ENCODE measurements at regions not wholly inside any gene's neighbourhood (a gene's known extent, or its start where the extent isn't known, plus 50 kb on each side); places are given as distances from the start of the nearest gene placed in this dataset.

DNA sequence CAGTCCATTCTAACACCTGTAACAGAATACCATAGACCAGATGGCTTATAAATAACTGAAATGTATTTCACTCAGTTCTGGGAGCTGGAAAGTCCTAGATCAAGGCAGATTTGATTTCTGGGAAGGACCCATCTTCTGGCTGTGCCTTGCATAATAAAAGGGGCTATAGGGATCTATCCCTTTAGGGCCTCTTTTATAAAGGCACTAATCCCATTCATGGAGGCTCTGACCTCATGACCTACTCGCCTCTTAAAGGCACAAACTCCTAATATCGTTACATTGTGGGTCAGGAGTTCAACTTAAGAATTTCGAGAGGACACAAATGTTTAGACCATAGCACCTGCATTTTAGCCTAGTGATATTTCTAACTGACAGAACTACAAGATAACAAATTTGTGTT is 619.0 kb downstream of the CDH18 start:
- no peak for DNase-seq (ENCODE audit: low spot score)

DNA sequence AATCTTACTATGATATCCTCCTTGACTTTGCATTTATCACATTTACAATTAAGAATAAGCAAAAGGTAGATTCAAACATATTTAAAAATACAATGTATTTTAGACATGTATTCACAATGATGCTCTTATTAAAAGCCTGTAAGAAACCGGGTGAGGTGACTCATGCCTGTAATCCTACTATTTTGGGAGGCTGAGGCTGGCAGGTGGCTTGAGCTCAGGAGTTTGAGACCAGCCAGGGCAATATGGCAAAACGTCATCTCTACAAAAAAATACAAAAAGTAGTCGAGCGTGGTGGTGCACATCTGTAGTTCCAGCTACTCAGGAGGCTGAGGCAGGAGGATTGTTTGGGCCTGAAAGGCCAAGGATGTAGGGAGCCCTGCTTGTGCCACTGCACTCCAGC is 618.4 kb downstream of the CDH18 start:
- no peak for DNase-seq (ENCODE audit: low spot score)

DNA sequence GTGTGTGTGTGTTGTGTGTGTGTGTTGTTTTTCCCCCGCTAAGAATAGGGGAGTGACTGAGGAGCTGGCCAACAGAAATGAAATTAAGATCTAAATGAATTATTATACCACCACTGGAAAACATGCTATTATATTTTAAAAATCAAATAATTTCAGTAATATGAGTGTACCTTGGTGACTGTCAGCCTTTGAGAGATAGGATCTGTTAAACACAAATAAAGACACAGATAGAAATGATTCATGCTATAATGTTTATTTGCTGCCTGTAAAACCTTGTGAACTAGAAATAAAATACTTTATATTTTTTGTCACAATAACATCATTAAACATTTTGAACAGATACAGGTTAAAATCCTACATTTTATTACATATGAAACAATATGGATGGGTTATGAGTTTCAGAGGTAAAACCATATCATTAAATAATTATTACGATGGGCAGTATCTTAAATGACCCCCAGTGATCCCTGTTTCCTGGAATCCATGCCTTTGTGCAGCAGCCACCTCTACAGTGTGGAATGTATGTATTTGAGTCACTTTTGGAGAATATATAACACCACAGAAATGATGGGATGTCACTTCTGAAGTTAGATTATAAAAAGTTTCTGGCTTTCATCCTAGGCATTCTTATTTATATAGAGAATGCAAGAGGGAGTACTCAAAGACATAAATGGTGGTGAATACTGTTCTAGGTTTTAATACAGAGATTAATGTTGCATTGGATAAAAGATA is 617.2 kb downstream of the CDH18 start:
- no peak for DNase-seq (ENCODE audit: low spot score)

DNA sequence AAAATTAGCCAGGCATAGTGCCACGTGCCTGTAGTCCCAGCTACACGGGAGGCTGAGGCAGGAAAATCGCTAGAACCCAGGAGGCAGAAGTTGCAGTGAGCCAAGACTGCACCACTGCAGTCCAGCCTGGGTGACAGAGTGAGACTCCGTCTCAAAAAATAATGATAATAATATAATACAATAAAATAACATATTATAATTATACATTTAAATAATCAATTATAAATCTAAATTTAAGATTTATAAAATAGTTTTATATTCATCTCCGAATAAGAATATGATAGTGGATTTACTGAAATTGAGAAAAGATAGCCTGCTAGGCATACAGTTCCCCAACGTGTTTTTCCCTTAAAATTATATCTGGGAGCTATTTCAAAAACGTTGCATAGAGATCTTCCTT is 599.6 kb downstream of the CDH18 start:
- no peak for DNase-seq (ENCODE audit: low spot score)

DNA sequence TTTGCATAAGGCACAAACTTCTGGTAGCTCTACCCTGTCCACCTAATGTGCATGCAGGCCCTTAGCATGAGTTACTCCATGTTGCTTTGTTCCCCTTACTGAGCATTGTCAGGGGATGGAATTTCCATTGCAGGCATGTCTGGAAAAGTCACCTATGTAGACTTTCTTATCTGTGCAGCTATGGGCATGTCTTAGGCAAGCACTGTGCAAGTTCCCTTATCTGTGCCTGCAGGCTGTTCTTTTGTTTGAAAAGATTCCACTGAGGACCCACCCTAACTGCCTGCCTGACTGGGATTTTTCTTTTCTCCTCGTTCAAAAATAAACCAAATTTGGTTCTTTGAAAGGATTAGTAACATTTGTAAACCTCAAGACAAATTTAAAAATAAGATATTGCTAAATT is 587.0 kb downstream of the CDH18 start:
- no peak for DNase-seq (ENCODE audit: low spot score)

DNA sequence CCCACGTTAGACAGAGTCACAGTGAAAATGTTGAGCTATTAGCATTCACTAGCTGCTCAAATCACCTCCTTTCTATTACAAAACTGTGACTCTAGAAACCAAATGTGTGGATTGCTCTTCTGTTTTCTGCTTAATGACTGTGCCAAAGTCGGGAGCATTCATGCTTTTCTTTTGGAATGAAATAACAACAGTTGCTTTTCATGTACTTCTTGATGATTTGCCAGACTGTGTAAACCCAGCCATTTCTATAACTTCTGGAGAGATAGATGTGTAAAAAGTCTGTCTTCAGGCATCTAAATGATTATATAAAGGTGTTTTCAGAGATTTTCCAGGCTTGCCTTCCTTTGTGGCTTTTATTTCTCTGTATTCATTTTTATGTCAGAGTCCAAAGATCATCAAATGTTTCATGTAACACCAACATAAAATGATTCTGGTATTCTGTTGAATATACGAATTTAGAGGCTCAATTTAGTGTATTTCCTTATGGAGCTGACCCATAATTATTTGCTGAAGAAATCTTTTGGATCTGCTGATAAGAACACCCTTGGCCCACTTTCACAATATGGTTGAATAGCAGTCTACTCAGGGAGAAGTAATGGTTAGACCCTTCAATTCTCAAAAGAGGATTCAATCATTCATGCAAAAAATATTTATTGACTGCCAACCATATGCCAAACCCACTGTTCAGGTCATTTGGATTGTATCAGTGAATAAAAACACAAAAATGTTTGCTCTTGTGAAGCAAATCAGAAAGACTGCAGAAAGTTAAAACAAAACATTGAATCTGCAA is 581.2 kb downstream of the CDH18 start:
- no peak for DNase-seq (ENCODE audit: low spot score)

DNA sequence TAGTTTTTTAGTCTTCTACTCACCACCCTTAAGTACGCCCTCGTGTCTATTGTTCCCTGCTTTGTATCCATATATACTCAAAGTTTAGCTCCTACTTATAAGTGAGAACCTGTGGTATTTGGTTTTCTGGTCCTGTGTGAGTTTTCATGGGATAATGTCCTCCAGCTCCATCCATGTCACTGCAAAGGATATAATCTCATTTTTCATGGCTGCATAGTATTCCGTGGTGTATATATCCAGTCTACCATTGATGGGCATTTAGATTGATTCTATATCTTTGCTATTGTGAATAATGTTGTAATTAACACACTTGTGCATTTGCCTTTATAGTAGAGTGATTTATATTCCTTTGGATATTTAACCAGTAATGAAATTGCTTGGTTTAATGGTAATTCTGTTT is 579.9 kb downstream of the CDH18 start:
- DNase-seq (ENCODE audit: low spot score), result no peak

DNA sequence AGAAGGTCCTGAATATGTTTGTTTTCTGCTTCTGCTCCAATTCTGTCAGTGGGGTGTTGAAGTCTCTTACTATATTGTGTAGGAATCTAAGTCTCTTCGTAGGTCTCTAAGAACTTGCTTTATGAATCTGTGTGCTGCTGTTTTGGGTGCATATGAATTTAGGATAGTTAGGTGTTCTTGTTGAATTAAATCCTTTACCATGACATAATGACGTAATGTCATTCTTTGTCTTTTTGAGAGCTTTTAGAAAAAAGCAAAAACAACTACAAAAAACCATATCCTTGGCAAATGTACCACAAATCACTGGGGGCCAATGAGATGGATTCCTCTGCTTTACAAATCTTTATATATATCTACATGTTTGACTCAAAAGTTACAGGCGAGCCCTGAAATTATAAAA is 576.1 kb downstream of the CDH18 start:
- no peak for DNase-seq (ENCODE audit: low spot score)
